Endodermal cell (in vitro differentiated cells): ENCODE measurements at regions not wholly inside any gene's neighbourhood (a gene's known extent, or its start where the extent isn't known, plus 50 kb on each side); places are given as distances from the start of the nearest gene placed in this dataset.

Source experiments
- DNase-seq: peaks from one replicate; pipeline ENCODE4 v3.0.0-alpha.2; 2017
- H3K27ac ChIP-seq: 2 replicates; pipeline ENCODE4 v1.5.1; 2013; ENCODE audit warnings: mild to moderate bottlenecking, low read depth, low read length, moderate library complexity
- H3K27me3 ChIP-seq: 2 replicates; pipeline ENCODE4 v1.6.1; 2013; ENCODE audit warnings: mild to moderate bottlenecking, low read length, moderate library complexity; ENCODE audit not compliant: insufficient read depth, control insufficient read depth, poor library complexity, severe bottlenecking
- H3K36me3 ChIP-seq: 2 replicates; pipeline ENCODE4 v1.7.0; 2013; ENCODE audit warnings: mild to moderate bottlenecking, low read length, moderate library complexity; ENCODE audit not compliant: control insufficient read depth, insufficient read depth
- H3K4me1 ChIP-seq: one replicate; pipeline ENCODE4 v1.7.0; 2013; ENCODE audit warnings: low read length; ENCODE audit not compliant: control insufficient read depth, insufficient read depth
- H3K4me3 ChIP-seq: 2 replicates; pipeline ENCODE4 v1.5.1; 2013; ENCODE audit warnings: mild to moderate bottlenecking, low read length, moderate library complexity
- H3K9ac ChIP-seq: 2 replicates; pipeline ENCODE4 v1.6.1; 2013; ENCODE audit warnings: mild to moderate bottlenecking, low read length, moderate library complexity; ENCODE audit not compliant: poor library complexity, severe bottlenecking; ENCODE audit errors: extremely low read depth
- H3K9me3 ChIP-seq: 2 replicates; pipeline ENCODE4 v1.6.1; 2013; ENCODE audit warnings: mild to moderate bottlenecking, low read length, moderate library complexity; ENCODE audit not compliant: control insufficient read depth
- H3K27ac Mint-ChIP-seq: 2 replicates; pipeline ENCODE4 v1.8.0; 2020; ENCODE audit warnings: mixed read lengths
- H3K27me3 Mint-ChIP-seq: 2 replicates; pipeline ENCODE4 v1.8.0; 2021; ENCODE audit warnings: mild to moderate bottlenecking, mixed read lengths; ENCODE audit not compliant: insufficient read depth
- H3K36me3 Mint-ChIP-seq: 2 replicates; pipeline ENCODE4 v1.8.0; 2020; ENCODE audit warnings: low read depth, mixed read lengths
- H3K4me1 Mint-ChIP-seq: 2 replicates; pipeline ENCODE4 v1.8.0; 2020; ENCODE audit warnings: mixed read lengths
- H3K4me3 Mint-ChIP-seq: 2 replicates; pipeline ENCODE4 v1.8.0; 2020; ENCODE audit warnings: mild to moderate bottlenecking, moderate library complexity, mixed read lengths
- H3K9me3 Mint-ChIP-seq: 2 replicates; pipeline ENCODE4 v1.8.0; 2020; ENCODE audit warnings: mild to moderate bottlenecking, mixed read lengths
- WGBS, 2 experiments: methylation state at CpG; one replicate each; pipeline versions ENCODE4 v1.1.5 to v1.1.7; 2013; ENCODE audit warnings: missing lambda C conversion rate in 2 of 2, mixed read lengths in 1 of 2; ENCODE audit not compliant: insufficient coverage in 1 of 2, insufficient read length in 1 of 2; 5-methylcytosine and 5-hydroxymethylcytosine counted together
- TF ChIP-seq, protein P1 (sequence below): fragments of 200-600 bp; sonication (generic); conservative IDR thresholded peaks from 2 replicates; pipeline ENCODE4 v1.5.0; 2021; ENCODE audit warnings: antibody characterized with exemption, mild to moderate bottlenecking

DNA sequence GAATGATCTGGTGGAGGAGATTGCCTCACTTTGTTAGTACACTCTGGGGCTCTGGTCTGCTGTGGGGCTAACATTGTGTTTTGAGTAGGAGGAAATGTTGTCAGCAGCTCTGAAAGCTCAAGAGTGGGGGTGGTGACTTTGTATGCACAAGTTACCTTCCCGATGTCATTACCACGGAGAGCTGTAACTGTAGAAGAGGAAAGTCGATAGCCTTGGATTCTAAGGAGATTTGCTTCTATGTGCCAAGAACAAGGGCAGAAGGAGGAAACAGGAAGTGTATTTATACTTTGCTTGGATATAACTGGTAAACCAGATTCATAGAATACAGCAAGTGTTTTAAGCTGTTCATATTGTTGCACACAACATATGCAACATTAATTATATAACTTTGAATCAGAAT is 196.1 kb downstream of the AMY1C start:
- no peak overlapping the region for H3K4me3 ChIP-seq
- DNase-seq = no peak
- Mint-ChIP-seq H3K9me3 (no peaks in the 10 kb centered on the region), H3K36me3 (no peaks in the 10 kb centered on the region), H3K27me3 (peaks cover 12% of the 10 kb centered on the region), H3K4me1 (peaks cover 2% of the 10 kb centered on the region), H3K27ac (no peak overlapping the region), H3K4me3 (no peak overlapping the region)
- TF ChIP-seq, protein P1, sequence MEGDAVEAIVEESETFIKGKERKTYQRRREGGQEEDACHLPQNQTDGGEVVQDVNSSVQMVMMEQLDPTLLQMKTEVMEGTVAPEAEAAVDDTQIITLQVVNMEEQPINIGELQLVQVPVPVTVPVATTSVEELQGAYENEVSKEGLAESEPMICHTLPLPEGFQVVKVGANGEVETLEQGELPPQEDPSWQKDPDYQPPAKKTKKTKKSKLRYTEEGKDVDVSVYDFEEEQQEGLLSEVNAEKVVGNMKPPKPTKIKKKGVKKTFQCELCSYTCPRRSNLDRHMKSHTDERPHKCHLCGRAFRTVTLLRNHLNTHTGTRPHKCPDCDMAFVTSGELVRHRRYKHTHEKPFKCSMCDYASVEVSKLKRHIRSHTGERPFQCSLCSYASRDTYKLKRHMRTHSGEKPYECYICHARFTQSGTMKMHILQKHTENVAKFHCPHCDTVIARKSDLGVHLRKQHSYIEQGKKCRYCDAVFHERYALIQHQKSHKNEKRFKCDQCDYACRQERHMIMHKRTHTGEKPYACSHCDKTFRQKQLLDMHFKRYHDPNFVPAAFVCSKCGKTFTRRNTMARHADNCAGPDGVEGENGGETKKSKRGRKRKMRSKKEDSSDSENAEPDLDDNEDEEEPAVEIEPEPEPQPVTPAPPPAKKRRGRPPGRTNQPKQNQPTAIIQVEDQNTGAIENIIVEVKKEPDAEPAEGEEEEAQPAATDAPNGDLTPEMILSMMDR = no peak
- no peaks in the 10 kb centered on the region for H3K36me3 ChIP-seq
- 57 to 63% methylated on average over 3 of the region's 3 CpGs for WGBS, 2 experiments
- H3K27me3 ChIP-seq = peaks cover 8% of the 10 kb centered on the region
- H3K27ac ChIP-seq = no peak overlapping the region
- no peak overlapping the region for H3K9ac ChIP-seq
- no peaks in the 10 kb centered on the region for H3K4me1 ChIP-seq
- H3K9me3 ChIP-seq = no peaks in the 10 kb centered on the region

DNA sequence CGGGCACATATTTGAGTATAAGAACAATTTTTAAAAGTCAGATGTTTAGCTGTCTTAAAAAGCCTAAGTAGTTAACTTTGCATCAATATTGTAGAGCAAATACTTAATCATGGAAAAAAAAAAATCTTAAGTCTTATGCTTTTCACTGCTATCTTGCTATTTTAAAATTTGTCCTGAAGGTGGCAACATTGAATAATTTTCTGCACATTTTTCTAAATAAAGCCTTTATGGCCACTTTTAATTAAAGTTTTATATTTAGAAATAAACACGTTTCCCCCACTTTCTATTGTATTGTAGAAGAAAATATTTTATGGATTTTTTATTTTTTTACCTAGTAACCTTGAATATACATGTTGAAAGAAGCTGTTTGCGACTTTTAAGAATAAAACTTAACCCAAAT is 198.8 kb downstream of the AMY1C start:
- Histone ChIP-seq H3K4me1 (no peaks in the 10 kb centered on the region), H3K36me3 (no peaks in the 10 kb centered on the region), H3K9ac (no peak overlapping the region), H3K27me3 (no peaks in the 10 kb centered on the region), H3K9me3 (no peaks in the 10 kb centered on the region), H3K27ac (no peak overlapping the region), H3K4me3 (no peak overlapping the region)
- peaks cover 3% of the 10 kb centered on the region for H3K27me3 Mint-ChIP-seq
- H3K36me3 Mint-ChIP-seq = no peaks in the 10 kb centered on the region
- TF ChIP-seq, protein P1 = peak; percentile 55
- H3K27ac Mint-ChIP-seq = no peak overlapping the region
- DNase-seq = no peak
- H3K4me3 Mint-ChIP-seq = no peak overlapping the region
- H3K4me1 Mint-ChIP-seq = peaks cover 2% of the 10 kb centered on the region
- H3K9me3 Mint-ChIP-seq = no peaks in the 10 kb centered on the region
- WGBS, 2 experiments = 80 to 89% methylated on average over 1 to 2 of the region's 3 CpGs

DNA sequence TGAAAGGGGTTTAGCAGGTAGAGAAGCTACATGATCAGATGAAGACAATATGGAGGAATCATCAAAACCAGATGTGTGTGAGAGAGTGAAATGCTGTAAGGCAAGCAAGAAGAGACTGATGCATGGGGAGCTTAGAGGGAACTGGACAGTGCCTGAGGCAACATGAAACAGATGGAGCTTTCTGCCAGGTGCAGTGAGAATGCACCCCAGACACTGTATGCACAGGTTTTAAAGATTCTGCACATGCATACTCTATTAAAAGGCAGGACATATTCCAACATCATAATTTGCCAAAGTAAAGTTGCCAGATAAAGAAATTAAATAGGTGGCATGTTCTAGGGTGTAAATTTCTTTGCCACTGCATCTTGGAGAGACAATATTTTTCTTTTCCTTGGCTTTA is 200.1 kb downstream of the AMY1C start:
- no peak for DNase-seq
- H3K27me3 ChIP-seq = no peaks in the 10 kb centered on the region
- Mint-ChIP-seq H3K27me3 (no peaks in the 10 kb centered on the region), H3K4me1 (peaks cover 2% of the 10 kb centered on the region), H3K36me3 (no peaks in the 10 kb centered on the region), H3K9me3 (no peaks in the 10 kb centered on the region), H3K27ac (no peak overlapping the region), H3K4me3 (no peak overlapping the region)
- no peak overlapping the region for H3K9ac ChIP-seq
- H3K4me1 ChIP-seq = no peaks in the 10 kb centered on the region
- H3K9me3 ChIP-seq = no peaks in the 10 kb centered on the region
- no peak overlapping the region for H3K4me3 ChIP-seq
- H3K36me3 ChIP-seq = no peaks in the 10 kb centered on the region
- no peak overlapping the region for H3K27ac ChIP-seq
- TF ChIP-seq, protein P1 = no peak
